Heart left ventricle (tissue), 13 donors: ENCODE measurements at regions not wholly inside any gene's neighbourhood (a gene's known extent, or its start where the extent isn't known, plus 50 kb on each side); places are given as distances from the start of the nearest gene placed in this dataset.

Experiments
- POLR2A ChIP-seq, 2 donors: fragments of 450-650 bp; IDR thresholded peaks; one replicate each; pipeline ENCODE4 v1.6.1; 2017; ENCODE audit warnings: antibody characterized with exemption in 2 of 2, mild to moderate bottlenecking in 2 of 2, moderate library complexity in 2 of 2
- TF ChIP-seq, protein P1 (sequence below), 12 donors: fragments of 200-600 bp; sonication (generic) in 4 of 12; IDR thresholded peaks; one replicate each; pipeline versions ENCODE4 v1.5.0 to v1.8.0; 2018 to 2022; ENCODE audit warnings: antibody characterized with exemption in 12 of 12, mild to moderate bottlenecking in 5 of 12
- donor health status: ischemic (EF 13 %, LVEDD 7.1; RV severe dilation, severe dysfunction).
- donor health status: DM: no; HTN: yes; CAD: no.
- donor health status: DM: no; HTN: no; CAD: no.
- donor health status: ischemic (EF 25% LVEDD 6.9; RV normal size, moderate dysfunction).
- donor health status: ischemic (EF 25% LVEDD 5.7; RV mildly dilated, moderate dysfunction).
- donor health status: ischemic (EF 35%, LVEDD 5.7; RV mildly dilated, moderate dysfunction).
- donor health status: nonischemic (EF 11% LVEDD 7.7; RV severe dilation, severe dysfunction).
- donor health status: DM: yes; HTN: yes; CAD: no.
- donor health status: PGD.
- donor health status: ischemic (EF 29% LVEDD 5.4; RV normal size, mild dysfunction).
- donor health status: nonischemic (EF 23%, LVEDD 6.1; RV moderate dilation, normal function).

- TF ChIP-seq, protein P1, sequence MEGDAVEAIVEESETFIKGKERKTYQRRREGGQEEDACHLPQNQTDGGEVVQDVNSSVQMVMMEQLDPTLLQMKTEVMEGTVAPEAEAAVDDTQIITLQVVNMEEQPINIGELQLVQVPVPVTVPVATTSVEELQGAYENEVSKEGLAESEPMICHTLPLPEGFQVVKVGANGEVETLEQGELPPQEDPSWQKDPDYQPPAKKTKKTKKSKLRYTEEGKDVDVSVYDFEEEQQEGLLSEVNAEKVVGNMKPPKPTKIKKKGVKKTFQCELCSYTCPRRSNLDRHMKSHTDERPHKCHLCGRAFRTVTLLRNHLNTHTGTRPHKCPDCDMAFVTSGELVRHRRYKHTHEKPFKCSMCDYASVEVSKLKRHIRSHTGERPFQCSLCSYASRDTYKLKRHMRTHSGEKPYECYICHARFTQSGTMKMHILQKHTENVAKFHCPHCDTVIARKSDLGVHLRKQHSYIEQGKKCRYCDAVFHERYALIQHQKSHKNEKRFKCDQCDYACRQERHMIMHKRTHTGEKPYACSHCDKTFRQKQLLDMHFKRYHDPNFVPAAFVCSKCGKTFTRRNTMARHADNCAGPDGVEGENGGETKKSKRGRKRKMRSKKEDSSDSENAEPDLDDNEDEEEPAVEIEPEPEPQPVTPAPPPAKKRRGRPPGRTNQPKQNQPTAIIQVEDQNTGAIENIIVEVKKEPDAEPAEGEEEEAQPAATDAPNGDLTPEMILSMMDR (IDR thresholded peaks at IDR 0.05): no peak
- TF ChIP-seq POLR2A (IDR thresholded peaks at IDR 0.05): no peak
These were observed 121.1 kb upstream of the PPP2R3A start for GRCh38 chr3:135844386-135844785.
